Right cardiac atrium (tissue), 5 donors: ENCODE measurements at regions not wholly inside any gene's neighbourhood (a gene's known extent, or its start where the extent isn't known, plus 50 kb on each side); places are given as distances from the start of the nearest gene placed in this dataset.

Experiments used
- ATAC-seq, 2 donors: fragments of 200-7000 bp; cut with Tn5 transposase; one replicate each; pipeline versions ENCODE4 v1.8.0 to v1.9.1; 2020; ENCODE audit warnings: moderate library complexity in 2 of 2, mild to moderate bottlenecking in 1 of 2
- DNase-seq, 3 donors: peaks; one replicate each; pipeline ENCODE4 v3.0.0-alpha.2; 2020
- H3K27ac ChIP-seq: one replicate; pipeline ENCODE4 v1.5.1; 2013; ENCODE audit warnings: mild to moderate bottlenecking, low read length, control low read depth, moderate library complexity
- H3K27me3 ChIP-seq: one replicate; pipeline ENCODE4 v1.6.1; 2013; ENCODE audit not compliant: control insufficient read depth, insufficient read depth
- H3K4me1 ChIP-seq: one replicate; pipeline ENCODE4 v1.6.1; 2013; ENCODE audit warnings: low read length; ENCODE audit not compliant: control insufficient read depth, insufficient read depth
- H3K4me3 ChIP-seq: one replicate; pipeline ENCODE4 v1.5.1; 2013; ENCODE audit warnings: low read length, control low read depth
- H3K9me3 ChIP-seq: one replicate; pipeline ENCODE4 v1.6.1; 2013; ENCODE audit warnings: low read length; ENCODE audit not compliant: control insufficient read depth
- WGBS: extraction: QIAGEN DNeasy Blood & Tissue Kit; methylation state at CpG from one replicate; pipeline ENCODE4 v1.1.7; 2013; 5-methylcytosine and 5-hydroxymethylcytosine counted together
- intact Hi-C, 4 donors: fragments of 100-400 bp; cut with DNase I; formaldehyde crosslinking; loops; one replicate each; pipeline versions ENCODE4 v1.11.0 to v1.14.0; 2022 to 2023
- donor health status: healthy with polysubstance abuse.
- donor health status: DM: no; HTN: yes; CAD: no.
- donor health status: DM: no; HTN: no; CAD: no.
- donor health status: DM: no; HTN: yes; CAD: no; lungs with severe emphysema.
- donor health status: DM: yes; HTN: yes; CAD: no.

- ATAC-seq (no peak), DNase-seq (no peak)
- H3K27ac ChIP-seq, result no peak overlapping the region
- H3K4me1 ChIP-seq, result no peaks in the 10 kb centered on the region
- H3K27me3 ChIP-seq, result no peaks in the 10 kb centered on the region
- no peak overlapping the region for H3K4me3 ChIP-seq
- H3K9me3 ChIP-seq, result peaks cover 1% of the 10 kb centered on the region
- intact Hi-C loops, result no loop called here
- 79% methylated on average over 2 of the region's 2 CpGs for WGBS
Observed at GRCh38 chr6:9957215-9957759, 457.6 kb downstream of the TFAP2A start.

DNA sequence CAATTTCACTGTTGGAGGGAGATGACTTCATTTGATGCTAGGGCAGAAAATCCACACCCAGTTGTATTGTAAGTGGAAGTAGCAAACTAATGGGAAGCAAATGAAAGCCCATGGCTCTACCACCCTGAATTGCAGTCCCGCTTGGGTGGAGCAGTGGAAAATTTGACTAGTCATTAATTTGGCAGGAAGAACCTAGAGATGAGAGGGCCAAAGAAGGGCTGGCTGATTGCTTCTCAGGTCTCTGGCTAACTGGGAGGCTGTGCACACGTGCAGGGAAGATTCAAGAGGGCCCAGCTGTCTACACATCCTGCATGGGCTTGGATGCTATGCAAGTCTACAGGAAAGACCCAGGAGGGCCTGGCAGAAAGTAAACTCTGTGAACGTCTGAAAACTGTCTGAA lies 466.2 kb downstream of the TFAP2A start:
- Histone ChIP-seq H3K9me3 (no peaks in the 10 kb centered on the region), H3K27me3 (no peaks in the 10 kb centered on the region), H3K27ac (no peak overlapping the region), H3K4me1 (no peaks in the 10 kb centered on the region), H3K4me3 (no peak overlapping the region)
- 43% methylated on average over 3 of the region's 3 CpGs for WGBS
- DNase-seq (no peak), ATAC-seq (peak in 1 of 2 donors; percentile 93)
- intact Hi-C loops, result no loop called here

- WGBS, result 75% methylated on average over 5 of the region's 5 CpGs
- intact Hi-C loops, result no loop called here
- no peak for ATAC-seq
Observed at GRCh38 chr6:9943986-9944385, 470.9 kb downstream of the TFAP2A start.

GRCh38 chr6:9943026-9943425 lies 471.8 kb downstream of the TFAP2A start:
- Histone ChIP-seq H3K27ac (no peak overlapping the region), H3K9me3 (no peaks in the 10 kb centered on the region), H3K27me3 (no peaks in the 10 kb centered on the region), H3K4me3 (no peak overlapping the region), H3K4me1 (no peaks in the 10 kb centered on the region)
- no peak for ATAC-seq
- intact Hi-C loops, result no loop called here
- DNase-seq, result no peak
- 88% methylated on average over 9 of the region's 9 CpGs for WGBS

More at GRCh38 chr6:9943986-9944385, 470.9 kb downstream of the TFAP2A start:
- no peaks in the 10 kb centered on the region for H3K4me1 ChIP-seq
- H3K4me3 ChIP-seq, result no peak overlapping the region
- no peaks in the 10 kb centered on the region for H3K27me3 ChIP-seq
- no peak for DNase-seq
- no peaks in the 10 kb centered on the region for H3K9me3 ChIP-seq
- no peak overlapping the region for H3K27ac ChIP-seq

GRCh38 chr6:9942131-9942530 lies 472.7 kb downstream of the TFAP2A start:
- intact Hi-C loops, result no loop called here
- WGBS, result 94% methylated on average over 26 of the region's 26 CpGs
- ATAC-seq (no peak), DNase-seq (peak in 1 of 3 donors; percentile 50)
- H3K27me3 ChIP-seq, result no peaks in the 10 kb centered on the region
- H3K9me3 ChIP-seq, result no peaks in the 10 kb centered on the region
- H3K27ac ChIP-seq, result no peak overlapping the region
- H3K4me3 ChIP-seq, result no peak overlapping the region
- H3K4me1 ChIP-seq, result no peaks in the 10 kb centered on the region

DNA sequence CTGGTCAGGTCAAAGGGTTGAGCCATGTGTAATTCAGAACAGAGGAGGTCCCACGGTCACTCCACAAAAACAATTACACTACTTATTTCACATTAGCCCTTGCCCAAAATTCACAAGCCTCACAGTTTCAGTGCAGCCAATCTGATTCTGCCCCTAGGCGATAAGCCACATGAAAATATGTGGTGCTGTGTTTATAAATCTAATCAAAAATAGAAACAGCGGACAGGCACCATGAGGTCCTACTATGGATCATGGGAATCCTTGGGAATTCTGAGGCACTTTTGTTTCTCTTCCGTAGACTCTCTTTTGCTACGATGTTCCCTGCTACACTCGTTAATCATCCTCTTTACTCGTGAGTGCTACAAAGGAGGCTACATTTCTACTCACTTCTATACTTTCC lies 476.1 kb downstream of the TFAP2A start:
- no peak for DNase-seq
- no peak for ATAC-seq
- intact Hi-C loops, result no loop called here
- no peaks in the 10 kb centered on the region for H3K4me1 ChIP-seq
- H3K9me3 ChIP-seq, result no peaks in the 10 kb centered on the region
- H3K27ac ChIP-seq, result no peak overlapping the region
- 73% methylated on average over 7 of the region's 7 CpGs for WGBS
- H3K27me3 ChIP-seq, result no peaks in the 10 kb centered on the region
- no peak overlapping the region for H3K4me3 ChIP-seq

- WGBS, result 75% methylated on average over 13 of the region's 13 CpGs
- no peak for DNase-seq
- Histone ChIP-seq H3K4me3 (no peak overlapping the region), H3K9me3 (no peaks in the 10 kb centered on the region), H3K27me3 (no peaks in the 10 kb centered on the region), H3K4me1 (no peaks in the 10 kb centered on the region), H3K27ac (no peak overlapping the region)
- ATAC-seq, result no peak
- intact Hi-C loops, result no loop called here
Observed at GRCh38 chr6:9937031-9937763, 477.7 kb downstream of the TFAP2A start.

DNA sequence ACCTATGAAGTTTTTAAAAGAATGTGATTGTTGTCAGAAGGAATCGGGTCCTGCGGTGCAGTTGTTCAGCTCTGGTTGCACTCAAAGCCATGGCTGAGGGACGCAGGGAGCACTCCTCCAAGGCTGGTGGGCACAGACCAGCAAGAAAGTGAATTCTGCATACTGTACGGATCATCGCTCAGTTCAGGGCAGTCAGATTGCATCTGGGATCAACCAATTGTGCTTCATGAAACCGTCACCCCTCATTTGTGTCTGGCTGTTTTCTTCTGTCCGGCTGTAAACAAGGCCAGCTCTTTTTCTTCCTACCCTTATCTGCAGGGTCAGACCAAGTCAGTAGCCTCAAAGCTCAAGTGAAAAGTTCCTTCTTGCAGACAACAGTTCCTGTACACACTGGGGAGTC lies 478.3 kb downstream of the TFAP2A start:
- Histone ChIP-seq H3K27me3 (no peaks in the 10 kb centered on the region), H3K4me1 (no peaks in the 10 kb centered on the region), H3K4me3 (no peak overlapping the region), H3K27ac (no peak overlapping the region), H3K9me3 (no peaks in the 10 kb centered on the region)
- ATAC-seq, result no peak
- no peak for DNase-seq
- intact Hi-C loops, result no loop called here
- WGBS, result 67% methylated on average over 7 of the region's 7 CpGs

DNA sequence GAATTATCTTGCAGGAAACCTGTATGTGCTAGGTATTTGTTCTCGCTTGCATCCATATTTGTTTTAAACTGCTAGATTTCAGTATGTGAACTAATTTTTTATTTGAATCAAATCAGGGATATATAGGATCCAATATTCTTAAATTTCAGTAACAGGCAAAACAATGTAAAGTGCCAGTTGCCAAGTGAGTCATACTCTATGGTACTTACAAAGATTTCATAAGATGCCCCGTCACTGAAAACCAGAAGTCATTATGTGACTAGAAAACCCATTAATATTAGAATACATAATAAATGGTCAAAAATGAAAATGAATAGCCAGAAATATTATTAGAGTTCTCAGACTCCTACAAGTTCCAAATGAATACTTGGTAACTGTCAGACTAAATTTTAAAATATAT lies 481.2 kb downstream of the TFAP2A start:
- H3K27me3 ChIP-seq, result no peaks in the 10 kb centered on the region
- intact Hi-C loops, result no loop called here

DNA sequence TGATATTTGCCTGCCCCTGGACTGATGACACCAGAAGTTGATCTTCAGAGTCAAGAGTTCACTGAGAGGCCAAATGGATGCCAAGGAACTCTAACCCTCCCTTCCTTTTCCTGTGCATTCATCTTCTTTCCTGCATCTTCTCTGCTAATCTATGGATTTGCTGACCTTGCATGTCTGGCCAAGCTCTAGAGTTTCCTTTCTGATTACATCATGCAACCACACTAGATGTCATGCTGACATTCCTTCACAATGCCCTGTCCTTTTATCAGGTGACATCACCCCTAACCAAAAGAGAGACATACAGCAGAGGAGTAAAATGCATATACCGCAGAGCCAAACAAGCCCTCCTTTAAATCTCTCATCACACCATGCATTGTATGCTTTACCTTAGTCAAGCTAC lies 487.6 kb downstream of the TFAP2A start:
- 68% methylated on average over 1 of the region's 1 CpG for WGBS
- H3K4me3 ChIP-seq, result no peak overlapping the region

More for the DNA sequence above, 481.2 kb downstream of the TFAP2A start:
- Histone ChIP-seq H3K9me3 (no peaks in the 10 kb centered on the region), H3K4me3 (no peak overlapping the region), H3K27ac (no peak overlapping the region), H3K4me1 (no peaks in the 10 kb centered on the region)
- WGBS, result 72% methylated on average over 2 of the region's 2 CpGs
- no peak for ATAC-seq
- no peak for DNase-seq

GRCh38 chr6:9924971-9925370 lies 489.9 kb downstream of the TFAP2A start:
- intact Hi-C loops, result no loop called here
- H3K9me3 ChIP-seq, result no peaks in the 10 kb centered on the region
- no peak for ATAC-seq
- no peaks in the 10 kb centered on the region for H3K4me1 ChIP-seq
- no peak overlapping the region for H3K27ac ChIP-seq
- DNase-seq, result no peak
- no peak overlapping the region for H3K4me3 ChIP-seq
- no peaks in the 10 kb centered on the region for H3K27me3 ChIP-seq
- 79% methylated on average over 7 of the region's 7 CpGs for WGBS

More for the DNA sequence above, 487.6 kb downstream of the TFAP2A start:
- no peaks in the 10 kb centered on the region for H3K27me3 ChIP-seq
- intact Hi-C loops, result no loop called here
- no peak overlapping the region for H3K27ac ChIP-seq
- no peak for ATAC-seq
- H3K4me1 ChIP-seq, result no peaks in the 10 kb centered on the region
- DNase-seq, result no peak
- no peaks in the 10 kb centered on the region for H3K9me3 ChIP-seq
